ENCODE measurements at regions not wholly inside any gene's neighbourhood (a gene's known extent, or its start where the extent isn't known, plus 50 kb on each side); places are given as distances from the start of the nearest gene placed in this dataset.
A peak's percentile ranks its signal among the peaks of the same experiment; 100 is the strongest.

GRCh38 chr4:123767806-123768205, 371.2 kb downstream of the SPRY1 start:
- intact Hi-C loops (cut with DNase I): no loop called here
- TF ChIP-seq CTCF (IDR thresholded peaks at IDR 0.05) (no peak), POLR2A (IDR thresholded peaks at IDR 0.05) (no peak)
- Histone ChIP-seq H3K27me3 (no peaks in the 10 kb centered on the region), H3K27ac (no peak overlapping the region), H3K4me3 (no peak overlapping the region), H3K4me1 (no peaks in the 10 kb centered on the region), H3K9me3 (no peaks in the 10 kb centered on the region), H3K36me3 (no peaks in the 10 kb centered on the region)
- no peak for DNase-seq
- 42 to 48% methylated on average over 2 of the region's 2 CpGs for WGBS, 2 donors

- 90 to 96% methylated on average over 3 of the region's 3 CpGs for WGBS, 2 donors
- no peak for TF ChIP-seq POLR2A (IDR thresholded peaks at IDR 0.05)
- no peak for TF ChIP-seq CTCF (IDR thresholded peaks at IDR 0.05)
- Histone ChIP-seq H3K4me3 (no peak overlapping the region), H3K9me3 (no peaks in the 10 kb centered on the region), H3K4me1 (no peaks in the 10 kb centered on the region), H3K27ac (no peak overlapping the region), H3K27me3 (no peaks in the 10 kb centered on the region), H3K36me3 (no peaks in the 10 kb centered on the region)
- DNase-seq: no peak
- intact Hi-C loops (cut with DNase I): no loop called here
Measured at GRCh38 chr4:123770884-123771283, 374.3 kb downstream of the SPRY1 start.

- Histone ChIP-seq H3K4me3 (no peak overlapping the region), H3K4me1 (no peaks in the 10 kb centered on the region), H3K27ac (no peak overlapping the region), H3K36me3 (no peaks in the 10 kb centered on the region), H3K9me3 (no peaks in the 10 kb centered on the region), H3K27me3 (no peaks in the 10 kb centered on the region)
- WGBS, 2 donors: 87 to 89% methylated on average over 1 of the region's 1 CpG
- DNase-seq: no peak
- TF ChIP-seq POLR2A (IDR thresholded peaks at IDR 0.05): no peak
- no peak for TF ChIP-seq CTCF (IDR thresholded peaks at IDR 0.05)
- intact Hi-C loops (cut with DNase I): no loop called here
Measured at GRCh38 chr4:123776267-123776666, 379.7 kb downstream of the SPRY1 start.

DNA sequence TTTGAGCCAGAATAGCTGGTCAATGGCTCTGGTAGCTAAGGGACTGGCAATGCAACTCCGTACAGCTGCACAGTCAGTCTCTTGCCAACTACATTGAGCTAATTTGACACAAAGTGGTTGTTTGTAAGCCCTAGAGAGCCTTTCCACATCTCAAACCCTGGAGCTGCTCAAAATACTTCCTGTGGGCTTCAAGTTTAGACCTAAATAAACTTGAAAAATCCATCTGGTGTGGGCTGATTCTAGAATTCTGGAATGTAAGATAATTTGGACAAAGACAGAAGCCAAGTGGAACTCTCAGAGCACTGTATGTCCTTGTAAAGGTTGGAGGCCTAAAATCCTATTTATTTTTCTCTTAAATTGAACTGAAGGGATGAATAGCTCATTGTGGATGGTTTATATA, 380.8 kb downstream of the SPRY1 start:
- H3K4me3 ChIP-seq: no peak overlapping the region
- no peaks in the 10 kb centered on the region for H3K27me3 ChIP-seq
- peak overlapping the region in 1 of 4 donors; percentile 10 for H3K27ac ChIP-seq
- no peaks in the 10 kb centered on the region for H3K9me3 ChIP-seq
- H3K36me3 ChIP-seq: no peaks in the 10 kb centered on the region
- peaks cover 0 to 1% (median 0%) of the 10 kb centered on the region in 3 donors for H3K4me1 ChIP-seq
- TF ChIP-seq POLR2A (IDR thresholded peaks at IDR 0.05): no peak
- TF ChIP-seq CTCF (IDR thresholded peaks at IDR 0.05): no peak
- WGBS, 2 donors: 40 to 46% methylated on average over 1 of the region's 1 CpG
- DNase-seq: no peak
- intact Hi-C loops (cut with DNase I): no loop called here

- TF ChIP-seq POLR2A (IDR thresholded peaks at IDR 0.05) (no peak), CTCF (IDR thresholded peaks at IDR 0.05) (no peak)
- H3K4me1 ChIP-seq: peaks cover 0 to 24% (median 0%) of the 10 kb centered on the region in 3 donors
- no peaks in the 10 kb centered on the region for H3K36me3 ChIP-seq
- H3K4me3 ChIP-seq: no peak overlapping the region
- 50 to 68% methylated on average over 3 of the region's 3 CpGs for WGBS, 2 donors
- H3K27me3 ChIP-seq: no peaks in the 10 kb centered on the region
- peak overlapping the region in 2 of 4 donors; percentile 21 to 72 for H3K27ac ChIP-seq
- DNase-seq: no peak
- H3K9me3 ChIP-seq: no peaks in the 10 kb centered on the region
- intact Hi-C loops (cut with DNase I): no loop called here
Measured at GRCh38 chr4:123783151-123783790, 386.7 kb downstream of the SPRY1 start.

All from esophagus squamous epithelium (tissue), 5 donors.